K562 (cell line): ENCODE measurements at regions not wholly inside any gene's neighbourhood (a gene's known extent, or its start where the extent isn't known, plus 50 kb on each side); places are given as distances from the start of the nearest gene placed in this dataset.

Experiments
- ATAC-seq: fragments of 200-7000 bp; cut with Tn5 transposase; 3 replicates; pipeline ENCODE4 v1.9.1; 2020; ENCODE audit warnings: moderate library complexity
- BruUV-seq: library from RNA; stranded (reverse); fragments of 400-500 nt; replicated peaks from 2 replicates; lab custom pipeline; 2021; lab: Mats Ljungman, UMichigan
- CTCF ChIA-PET: fragments of 300-600 bp; formaldehyde crosslinking; extraction: SDS; loops from one replicate; lab custom pipeline; 2021; ENCODE audit warnings: low intra/inter-chr PET ratio; lab: Yijun Ruan, JAX
- POLR2A ChIA-PET: fragments of 300-600, 350-650 bp; sonication (Branson Sonifier 250); formaldehyde crosslinking; extraction: SDS; loops from one replicate; lab custom pipeline; 2021; ENCODE audit warnings: antibody characterized with exemption, inconsistent platforms; lab: Yijun Ruan, JAX
- DNase-seq, 4 experiments: peaks; one replicate each; pipeline versions ENCODE4 v3.0.0 to v3.0.0-alpha.2; 2011 to 2018; ENCODE audit warnings: low spot score in 3 of 4, mixed read lengths in 3 of 4; ENCODE audit errors: extremely low read depth in 1 of 4
- FAIRE-seq: peaks from 2 replicates; lab custom pipeline; 2011; peaks lifted over from hg19 to GRCh38; lab: Jason Lieb, UNC
- H2AFZ ChIP-seq: 2 replicates; pipeline ENCODE4 v1.6.0; 2011; ENCODE audit warnings: low read depth, low read length, control low read depth, inconsistent platforms
- H3K27ac ChIP-seq: fragments of 200-600 bp; 3 replicates; pipeline ENCODE4 v1.8.0; 2011; ENCODE audit warnings: low read depth, mild to moderate bottlenecking, control low read depth, inconsistent platforms, low read length, moderate library complexity, mixed read lengths; ENCODE audit errors: extremely low read depth
- H3K27me3 ChIP-seq, 2 experiments: fragments of 300-600 bp in 1 of 2; 2 replicates in 1 of 2; 3 replicates in 1 of 2; pipeline versions ENCODE4 v1.6.0 to v1.8.0; 2011; ENCODE audit warnings: inconsistent platforms in 2 of 2, low read length in 2 of 2, mild to moderate bottlenecking in 1 of 2, mixed read lengths in 1 of 2, moderate library complexity in 1 of 2; ENCODE audit not compliant: control insufficient read depth in 2 of 2, insufficient read depth in 2 of 2
- H3K36me3 ChIP-seq: fragments of 300-600 bp; 3 replicates; pipeline ENCODE4 v1.8.0; 2011; ENCODE audit warnings: mild to moderate bottlenecking, low read length, inconsistent platforms; ENCODE audit not compliant: control insufficient read depth, insufficient read depth
- H3K4me1 ChIP-seq, 2 experiments: fragments of 200-600 bp in 1 of 2; replicated peaks in 1 of 2; 2 replicates in 1 of 2; 3 replicates in 1 of 2; pipeline versions ENCODE4 v1.5.1 to v1.8.0; 2011; ENCODE audit warnings: inconsistent platforms in 2 of 2, low read length in 2 of 2, mild to moderate bottlenecking in 1 of 2, mixed read lengths in 1 of 2, moderate library complexity in 1 of 2; ENCODE audit not compliant: control insufficient read depth in 2 of 2, insufficient read depth in 2 of 2
- H3K4me2 ChIP-seq: 2 replicates; pipeline ENCODE4 v1.6.1; 2011; ENCODE audit warnings: low read length, control low read depth, inconsistent platforms, mixed read lengths; ENCODE audit not compliant: insufficient read depth
- H3K4me3 ChIP-seq: fragments of 200-600 bp; sonication (generic), shearing (Covaris generic); 2 replicates; pipeline ENCODE4 v1.5.1; 2016; ENCODE audit warnings: control low read depth, inconsistent platforms
- H3K79me2 ChIP-seq: fragments of 200-600 bp; 3 replicates; pipeline ENCODE4 v1.8.0; 2011; ENCODE audit warnings: low read length, inconsistent platforms; ENCODE audit not compliant: control insufficient read depth, insufficient read depth
- H3K9ac ChIP-seq, 2 experiments: 2 replicates each; pipeline versions ENCODE4 v1.6.0 to v1.6.1; 2011; ENCODE audit warnings: low read depth in 2 of 2, low read length in 2 of 2, control low read depth in 1 of 2, inconsistent platforms in 1 of 2, mild to moderate bottlenecking in 1 of 2, mixed read lengths in 1 of 2; ENCODE audit not compliant: insufficient read depth in 1 of 2
- H3K9me1 ChIP-seq: one replicate; pipeline ENCODE4 v1.6.0; 2011; ENCODE audit warnings: inconsistent platforms, mild to moderate bottlenecking, low read length, moderate library complexity; ENCODE audit not compliant: control insufficient read depth, insufficient read depth
- H3K9me3 ChIP-seq: replicated peaks from 2 replicates; pipeline ENCODE4 v1.5.1; 2011; ENCODE audit warnings: low read depth, low read length, inconsistent platforms; ENCODE audit not compliant: control insufficient read depth, insufficient read depth
- H4K20me1 ChIP-seq: replicated peaks from 2 replicates; pipeline ENCODE4 v1.6.1; 2011; ENCODE audit warnings: low read length, inconsistent platforms, mixed read lengths; ENCODE audit not compliant: control insufficient read depth, insufficient read depth
- ELF1 ChIP-seq: fragments of 200-800 bp; sonication (Bioruptor generic); IDR thresholded peaks from 2 replicates; pipeline ENCODE4 v1.6.1; 2016; ENCODE audit warnings: missing genetic modification characterization, missing compliant biosample characterization
- NEUROD1 ChIP-seq: fragments of 150-350 bp; IDR thresholded peaks from 2 replicates; pipeline ENCODE4 v1.6.1; 2014; ENCODE audit warnings: borderline replicate concordance, low read length, low read depth; ENCODE audit not compliant: partially characterized antibody
- RFX7 ChIP-seq: fragments of 250-450 bp; sonication (Bioruptor Pico); IDR thresholded peaks from 2 replicates; pipeline ENCODE4 v1.5.1; 2021; ENCODE audit warnings: mild to moderate bottlenecking
- SMAD2 ChIP-seq: fragments of 150-350 bp; IDR thresholded peaks from 2 replicates; pipeline ENCODE4 v1.6.1; 2014; ENCODE audit warnings: low read depth, mild to moderate bottlenecking, low read length
- TGIF2 ChIP-seq: sonication (generic); formaldehyde crosslinking; IDR thresholded peaks from 2 replicates; pipeline ENCODE4 v1.8.1; 2022; ENCODE audit warnings: mild to moderate bottlenecking, missing genetic modification reagents, moderate library complexity
- ZNF311 ChIP-seq: fragments of 250-450 bp; sonication (Bioruptor Pico); IDR thresholded peaks from 2 replicates; pipeline ENCODE4 v1.4.0; 2020; ENCODE audit warnings: mild to moderate bottlenecking, moderate library complexity
- ZNF449 ChIP-seq: fragments of 250-450 bp; sonication (Bioruptor Pico); IDR thresholded peaks from 2 replicates; pipeline ENCODE4 v1.8.0; 2022; ENCODE audit warnings: moderate library complexity, mild to moderate bottlenecking, inconsistent platforms
- ZNF584 ChIP-seq: fragments of 200-800 bp; sonication (Bioruptor generic); IDR thresholded peaks from 2 replicates; pipeline ENCODE4 v1.6.1; 2016; ENCODE audit warnings: low read depth, mild to moderate bottlenecking, missing genetic modification characterization, missing compliant biosample characterization
- WGBS: fragments of 100-300 bp; shearing (Covaris generic); methylation state at CpG from one replicate; pipeline ENCODE4 v1.1.6; 2016; ENCODE audit warnings: low coverage, mixed read lengths; ENCODE audit not compliant: insufficient coverage; ENCODE audit errors: missing lambda C conversion rate; 5-methylcytosine and 5-hydroxymethylcytosine counted together
- in situ Hi-C: fragments of 300-500 bp; cut with MboI; formaldehyde crosslinking; loops from 4 replicates; pipeline ENCODE4 v1.15.0; 2018; ENCODE audit warnings: inconsistent platforms, mixed read lengths
- intact Hi-C: fragments of 100-400 bp; cut with micrococcal nuclease; formaldehyde crosslinking; loops from 2 replicates; pipeline ENCODE4 v1.14.2; 2022
- TF ChIP-seq, protein P1 (sequence below), 2 experiments: fragments of 250-450 bp in 1 of 2; fragments of 450-650 bp in 1 of 2; sonication (Bioruptor Pico) in 1 of 2; IDR thresholded peaks; 2 replicates each; pipeline versions ENCODE4 v1.6.1 to v1.8.0; 2016 to 2021; ENCODE audit warnings: mild to moderate bottlenecking in 2 of 2, moderate library complexity in 2 of 2, missing compliant biosample characterization in 1 of 2, missing genetic modification characterization in 1 of 2

GRCh38 chr10:117670116-117670904 is 127.8 kb downstream of the EMX2 start:
- Histone ChIP-seq H3K9ac (no peak overlapping the region), H3K4me2 (no peak overlapping the region), H3K9me3 (no peaks in the 10 kb centered on the region), H3K27ac (no peak overlapping the region), H3K27me3 (peaks cover under 1 to 10% of the 10 kb centered on the region in 2 experiments; a peak in 3 of 5 replicates), H2AFZ (no peak overlapping the region), H3K9me1 (no peaks in the 10 kb centered on the region), H3K4me3 (no peak overlapping the region), H4K20me1 (no peaks in the 10 kb centered on the region), H3K79me2 (no peaks in the 10 kb centered on the region), H3K4me1 (no peaks in the 10 kb centered on the region), H3K36me3 (no peaks in the 10 kb centered on the region)
- in situ Hi-C loops (no loop called here), intact Hi-C loops (no loop called here)
- 0% methylated on average over 7 of the region's 7 CpGs for WGBS
- CTCF ChIA-PET = no interaction called here
- DNase-seq (no peak), ATAC-seq (no peak), FAIRE-seq (no peak)
- no peak for TF ChIP-seq NEUROD1
- no peak for TF ChIP-seq TGIF2 (CRISPR knock-in tag)
- no peak for TF ChIP-seq ZNF449 (CRISPR knock-in tag)
- no peak for TF ChIP-seq SMAD2
- TF ChIP-seq RFX7 (CRISPR knock-in tag) = no peak
- no peak for TF ChIP-seq ELF1 (tag)
- TF ChIP-seq ZNF311 (CRISPR knock-in tag) = no peak
- TF ChIP-seq, protein P1, sequence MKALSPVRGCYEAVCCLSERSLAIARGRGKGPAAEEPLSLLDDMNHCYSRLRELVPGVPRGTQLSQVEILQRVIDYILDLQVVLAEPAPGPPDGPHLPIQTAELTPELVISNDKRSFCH (CRISPR knock-in tag; IDR thresholded peaks at IDR 0.05) = no peak
- TF ChIP-seq, protein P1 (tag; IDR thresholded peaks at IDR 0.05) = no peak
- TF ChIP-seq ZNF584 = no peak
- BruUV-seq = no TSS peak
- POLR2A ChIA-PET = no interaction called here
